Right lung (tissue), 2 donors: ENCODE measurements at regions not wholly inside any gene's neighbourhood (a gene's known extent, or its start where the extent isn't known, plus 50 kb on each side); places are given as distances from the start of the nearest gene placed in this dataset.

Experiments
- DNase-seq, 2 donors: peaks; one replicate each; pipeline ENCODE4 v3.0.0-alpha.2; 2013

GRCh38 chr13:33891196-33891742, 73.3 kb downstream of the RFC3 start:
- DNase-seq = no peak

DNA sequence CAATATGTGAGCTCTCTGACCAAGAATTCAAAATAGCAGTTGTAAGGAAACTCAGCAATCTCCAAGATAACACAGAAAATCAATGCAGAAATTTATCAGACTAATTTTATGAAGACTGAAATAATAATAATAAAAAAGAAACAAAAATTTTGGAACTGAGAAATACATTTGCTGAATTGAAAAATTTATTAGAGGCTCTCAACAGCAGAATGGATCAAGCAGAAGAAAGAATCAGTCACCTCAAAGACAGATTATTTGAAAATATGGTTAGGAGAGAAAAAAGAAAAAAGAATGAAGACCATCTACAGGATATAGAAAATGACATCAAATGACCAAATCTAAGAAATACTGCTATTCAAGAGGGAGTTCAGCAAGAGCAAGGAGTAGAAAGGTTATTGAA, 75.6 kb downstream of the RFC3 start:
- no peak for DNase-seq

- DNase-seq = no peak
Observed at GRCh38 chr13:33904431-33904830, 86.5 kb downstream of the RFC3 start.

DNA sequence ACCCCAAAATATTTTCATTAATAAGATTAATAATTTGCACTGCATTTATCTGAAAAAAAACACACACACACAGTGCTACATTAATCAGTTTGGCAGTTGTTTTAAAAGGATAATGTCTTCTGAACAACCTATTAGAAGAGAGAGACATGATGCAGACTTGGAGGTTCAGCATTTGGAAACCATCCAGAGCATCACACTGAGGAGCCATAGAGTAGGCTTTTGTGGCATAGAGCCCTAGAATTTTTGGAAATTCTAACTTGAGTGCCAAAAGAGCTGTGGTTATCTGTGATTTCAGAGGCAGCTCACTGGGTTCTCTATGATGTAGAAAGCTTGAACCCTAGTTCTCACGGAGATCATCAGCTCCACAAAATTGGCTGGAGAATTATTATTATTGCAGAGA, 90.2 kb downstream of the RFC3 start:
- DNase-seq = no peak

GRCh38 chr13:33910255-33910654, 92.3 kb downstream of the RFC3 start:
- no peak for DNase-seq

- DNase-seq = no peak
Observed at GRCh38 chr13:33911521-33911920, 93.6 kb downstream of the RFC3 start.

- DNase-seq = no peak
Observed at GRCh38 chr13:33913829-33914228, 95.9 kb downstream of the RFC3 start.

- no peak for DNase-seq
Observed at GRCh38 chr13:33917190-33917589, 99.2 kb downstream of the RFC3 start.

- peak; percentile 33 to 40 for DNase-seq
Observed at GRCh38 chr13:33918199-33918932, 100.4 kb downstream of the RFC3 start.

GRCh38 chr13:33919120-33919519, 101.2 kb downstream of the RFC3 start:
- peak in 1 of 2 donors; percentile 9 for DNase-seq

DNA sequence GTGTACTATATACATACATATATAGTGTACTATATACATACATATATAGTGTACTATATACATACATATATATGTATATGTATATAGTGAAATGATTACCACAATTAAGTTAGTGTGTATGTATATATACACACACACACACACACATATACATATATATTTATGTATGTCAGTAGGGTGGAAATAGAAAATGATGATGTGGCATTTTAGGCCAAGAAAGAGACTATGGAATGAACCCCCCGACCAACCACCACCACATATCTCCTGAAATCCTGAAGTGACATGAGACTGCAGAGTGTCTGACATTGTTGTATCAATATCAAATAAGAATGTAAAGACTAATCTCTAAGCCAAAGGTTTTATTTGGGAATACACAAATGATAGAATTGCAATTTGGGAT, 107.6 kb downstream of the RFC3 start:
- DNase-seq = no peak

- DNase-seq = no peak
Observed at GRCh38 chr13:33927315-33927714, 109.4 kb downstream of the RFC3 start.

DNA sequence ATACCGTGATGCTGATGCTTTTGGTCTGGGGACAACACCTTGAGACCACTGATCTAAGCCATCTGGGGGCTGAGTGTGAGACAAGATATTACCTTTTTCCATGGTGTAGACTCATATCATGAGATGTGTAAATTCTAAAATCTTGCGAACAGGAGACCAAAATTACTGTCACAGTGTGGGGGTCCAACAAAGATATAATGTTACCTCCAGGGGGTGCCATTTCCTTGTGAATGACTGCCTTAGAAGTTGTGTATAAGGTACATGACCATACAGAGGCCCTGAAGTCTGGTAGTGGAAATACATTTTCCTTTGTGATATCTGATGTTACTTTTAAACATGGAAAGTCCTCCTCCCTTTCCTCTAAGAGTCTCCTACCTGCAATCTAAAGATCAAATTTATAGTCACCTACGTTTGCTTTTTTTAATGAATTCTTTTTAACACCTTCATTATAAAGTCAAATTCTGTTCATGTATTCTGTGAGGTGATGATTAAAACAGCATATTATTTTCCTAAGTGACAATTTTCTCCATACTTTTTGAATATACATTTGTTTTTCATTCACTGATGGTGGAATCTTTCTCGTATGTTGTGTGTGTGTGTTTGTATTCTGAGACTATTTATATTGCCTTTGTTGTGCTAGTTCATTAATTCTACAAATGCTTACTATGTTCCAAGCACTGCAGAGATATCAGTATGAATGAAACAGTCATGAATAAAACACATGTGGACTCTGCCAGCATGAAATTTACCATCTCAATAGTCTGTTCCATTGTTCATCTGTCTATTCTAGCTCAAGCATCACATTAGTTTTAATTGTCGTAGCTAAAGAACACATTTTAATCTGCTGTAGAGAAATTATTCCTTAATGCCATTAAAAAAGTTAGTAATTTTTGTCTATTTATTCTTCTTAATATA, 113.7 kb downstream of the RFC3 start:
- peak in 1 of 2 donors; percentile 18 for DNase-seq

- peak in 1 of 2 donors; percentile 11 for DNase-seq
Observed at GRCh38 chr13:33932769-33933406, 114.9 kb downstream of the RFC3 start.

DNA sequence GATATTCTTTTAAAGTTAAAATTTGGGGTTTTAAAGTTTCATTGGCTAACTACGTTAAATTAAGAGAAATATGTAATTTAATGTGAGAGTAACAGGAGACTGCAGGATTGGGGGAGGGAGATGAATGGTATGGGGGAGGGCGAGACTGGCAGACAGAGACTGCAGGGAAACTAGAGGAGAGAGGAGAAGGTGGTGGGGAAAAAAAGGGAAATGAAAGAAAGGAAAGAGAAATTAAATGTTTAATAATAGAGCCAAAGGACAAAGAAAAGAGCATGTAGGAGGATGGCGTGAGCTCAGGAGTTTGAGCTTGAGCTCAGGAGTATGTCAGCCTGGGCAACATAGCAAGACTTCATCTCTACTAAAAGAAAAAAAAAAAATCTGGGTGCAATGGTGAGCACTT, 115.9 kb downstream of the RFC3 start:
- DNase-seq = no peak

GRCh38 chr13:33934343-33934742, 116.4 kb downstream of the RFC3 start:
- no peak for DNase-seq

GRCh38 chr13:33934951-33935371, 117.0 kb downstream of the RFC3 start:
- DNase-seq = no peak

GRCh38 chr13:33935969-33936368, 118.0 kb downstream of the RFC3 start:
- DNase-seq = no peak

DNA sequence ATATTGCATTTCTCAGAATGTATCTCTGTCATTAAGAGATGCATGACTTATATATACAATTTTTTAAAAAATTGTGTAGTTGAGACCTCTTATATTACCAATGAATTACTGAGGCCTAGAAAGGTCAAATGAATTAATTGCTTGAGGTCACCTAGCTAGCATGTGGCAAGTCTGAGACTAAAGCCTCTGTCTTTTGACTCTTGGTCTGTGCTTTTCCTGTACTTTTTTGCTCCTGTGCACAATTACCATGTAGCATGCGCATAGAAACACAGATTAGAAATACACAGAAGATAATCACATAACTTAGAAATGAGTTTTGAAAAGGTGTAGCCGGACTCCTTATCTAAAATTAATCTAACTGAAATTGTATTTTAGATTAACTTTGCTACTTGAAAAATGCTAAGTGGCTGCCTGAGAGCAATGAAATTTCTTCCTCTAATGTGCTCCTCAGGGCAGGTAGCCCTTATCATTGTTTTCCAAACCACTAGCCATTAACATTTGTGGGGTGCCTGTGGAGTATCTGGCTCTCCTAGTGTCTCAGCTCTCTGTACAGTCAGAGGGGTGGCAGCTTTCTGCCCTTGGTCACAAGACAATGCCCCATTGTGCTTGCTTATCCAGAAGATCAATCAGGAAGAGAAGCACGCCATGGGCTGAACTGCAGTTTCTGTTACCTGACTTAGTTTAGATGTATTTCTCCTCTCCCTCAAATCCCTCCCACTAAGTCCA, 119.6 kb downstream of the RFC3 start:
- DNase-seq = no peak

- DNase-seq = no peak
Observed at GRCh38 chr13:33940256-33940655, 122.3 kb downstream of the RFC3 start.

DNA sequence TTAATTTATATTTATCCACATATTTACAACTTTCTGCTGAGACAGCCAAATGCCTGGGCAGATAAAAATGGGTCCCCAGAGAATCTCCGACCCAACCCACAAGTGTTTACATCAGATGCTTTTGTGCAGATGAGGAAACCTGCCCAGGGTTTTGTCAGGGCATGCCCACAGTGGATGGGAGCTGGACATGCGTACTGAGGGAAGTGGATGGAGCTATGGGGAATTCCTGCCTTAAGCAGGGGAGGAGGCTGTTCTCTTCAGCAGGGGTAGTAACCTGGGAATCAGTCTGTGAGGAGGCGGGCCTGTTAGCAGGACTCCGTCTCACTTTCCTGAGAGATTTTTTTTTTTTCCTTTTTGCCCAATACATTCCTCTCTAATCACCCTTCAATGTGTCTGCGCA, 122.9 kb downstream of the RFC3 start:
- no peak for DNase-seq

DNA sequence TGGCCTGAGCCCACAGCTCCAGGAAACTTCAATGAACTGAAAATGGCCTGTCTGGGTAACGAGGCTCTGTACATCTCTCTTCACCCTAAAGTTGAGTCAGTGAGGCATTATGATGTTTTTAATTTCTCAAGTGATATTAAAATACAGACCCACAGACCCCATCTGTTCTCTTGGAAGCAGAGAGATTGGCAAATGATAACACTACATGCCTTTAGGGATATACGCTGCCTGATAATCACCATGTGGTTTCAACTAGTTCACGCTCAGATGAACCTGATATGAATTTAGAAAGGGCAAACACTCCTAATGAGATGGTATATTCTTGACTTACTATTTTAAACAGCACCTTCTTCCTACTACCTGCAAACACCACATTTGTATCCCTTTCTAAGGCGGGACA, 127.5 kb downstream of the RFC3 start:
- DNase-seq = no peak
